ENCODE measurements at regions not wholly inside any gene's neighbourhood (a gene's known extent, or its start where the extent isn't known, plus 50 kb on each side); places are given as distances from the start of the nearest gene placed in this dataset.

DNA sequence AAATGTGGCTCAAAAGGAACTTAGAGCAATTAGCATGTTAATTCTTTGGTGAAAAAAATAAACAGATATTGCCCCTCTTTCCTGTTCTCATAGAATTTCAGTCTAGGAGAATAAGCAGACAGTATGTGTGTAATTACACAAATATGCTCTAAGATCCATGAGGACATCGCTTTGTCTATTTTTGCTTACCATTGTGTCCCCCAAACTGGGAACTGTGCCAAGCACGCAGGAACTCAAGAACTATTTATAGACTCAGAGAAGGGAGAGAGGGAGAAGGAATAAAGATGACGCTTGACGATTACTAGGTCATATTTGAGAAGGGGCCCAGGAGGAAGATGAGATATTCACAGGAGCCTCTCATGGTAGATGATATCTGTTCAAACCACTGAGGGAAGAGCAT, 692.6 kb downstream of the RAB28 start:
- DNase-seq: no peak

DNA sequence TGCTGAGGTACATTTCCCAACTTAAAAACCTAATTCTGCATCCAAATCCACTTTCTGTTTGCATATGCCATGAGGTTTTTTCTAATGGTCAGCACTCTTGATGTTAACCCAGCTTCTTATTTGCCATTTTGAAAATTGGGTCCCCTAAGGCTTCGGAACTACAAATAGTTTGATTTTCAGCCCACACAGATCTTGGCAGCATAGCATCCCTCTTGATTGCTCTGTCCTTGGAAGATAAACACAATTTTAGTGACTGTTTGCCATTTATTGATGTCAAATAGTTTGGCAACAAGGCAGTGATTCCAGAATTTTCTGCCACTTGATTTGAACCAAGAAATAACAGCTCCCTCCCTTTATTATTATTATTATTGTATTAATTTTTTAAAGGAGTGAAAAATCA, 696.9 kb downstream of the RAB28 start:
- DNase-seq: no peak

DNA sequence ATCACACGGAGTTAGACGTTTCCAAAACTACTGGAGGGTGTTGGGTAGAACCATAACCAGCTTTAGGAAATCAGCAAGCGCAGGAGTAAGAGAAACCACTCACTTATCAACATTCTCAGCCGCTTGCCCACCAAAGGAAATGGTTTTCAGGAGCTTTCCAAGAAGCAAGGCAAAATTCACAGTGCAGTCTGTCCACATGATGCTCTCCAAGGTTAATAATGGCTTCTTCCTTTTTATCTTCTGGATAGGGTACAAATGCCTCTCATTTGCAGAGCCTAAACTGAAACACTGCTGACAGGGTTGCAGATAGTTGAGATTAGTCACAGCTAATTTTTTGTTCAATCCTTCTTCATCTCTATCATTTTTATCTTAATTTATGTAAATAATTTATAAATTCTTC, 705.4 kb downstream of the RAB28 start:
- DNase-seq: no peak

DNA sequence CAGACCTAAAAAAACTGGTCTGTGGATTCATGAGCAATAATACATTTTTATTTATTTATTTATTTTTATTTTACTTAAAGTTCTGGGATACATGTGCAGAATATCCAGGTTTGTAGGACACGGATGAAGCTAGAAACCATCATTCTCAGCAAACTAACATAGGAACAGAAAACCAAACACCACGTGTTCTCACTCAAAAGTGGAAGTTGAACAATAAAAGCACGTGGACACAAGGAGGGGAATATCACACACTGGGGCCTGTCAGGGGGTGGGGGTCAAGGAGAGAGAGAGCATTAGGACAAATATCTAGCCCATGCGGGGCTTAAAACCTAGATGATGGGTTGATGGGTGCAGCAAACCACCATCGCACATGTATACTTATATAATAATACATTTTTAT, 705.9 kb downstream of the RAB28 start:
- DNase-seq: no peak

DNA sequence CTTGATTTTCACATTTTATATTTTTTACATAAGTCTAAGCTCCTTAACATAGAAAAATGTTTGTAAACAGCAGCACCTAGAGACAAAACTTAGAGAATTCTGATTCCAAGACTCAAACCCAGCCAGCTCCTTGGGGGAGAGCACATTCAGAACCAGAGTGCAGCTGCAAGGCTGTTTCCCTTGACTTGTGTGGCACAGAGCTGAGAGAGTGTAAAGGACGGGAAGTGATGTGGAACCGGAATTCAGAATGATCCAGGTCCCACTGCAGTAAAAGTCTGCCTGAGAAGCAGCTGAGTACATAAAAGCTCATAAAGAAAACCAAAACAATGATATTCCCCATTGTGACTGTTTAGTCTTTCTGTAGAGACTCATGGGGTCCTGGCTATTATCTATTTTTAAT, 713.8 kb downstream of the RAB28 start:
- DNase-seq: no peak

DNA sequence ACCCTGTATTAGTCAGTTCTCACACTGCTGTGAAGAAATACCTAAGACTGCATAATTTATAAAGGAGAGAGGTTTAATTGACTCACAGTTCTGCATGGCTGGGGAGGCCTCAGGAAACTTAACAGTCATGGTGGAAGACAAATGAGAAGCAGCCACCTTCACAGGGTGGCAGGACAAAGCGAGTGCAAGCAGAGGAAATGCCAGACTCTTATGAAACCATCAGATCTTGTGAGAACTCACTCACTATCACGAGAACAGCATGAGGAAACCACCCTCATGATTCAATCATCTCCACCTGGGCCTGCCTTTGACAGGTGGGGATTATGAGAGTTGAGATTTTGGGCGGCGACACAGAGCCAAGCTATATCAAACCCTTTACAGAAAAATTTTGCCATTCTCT, 722.4 kb downstream of the RAB28 start:
- no peak for DNase-seq

DNA sequence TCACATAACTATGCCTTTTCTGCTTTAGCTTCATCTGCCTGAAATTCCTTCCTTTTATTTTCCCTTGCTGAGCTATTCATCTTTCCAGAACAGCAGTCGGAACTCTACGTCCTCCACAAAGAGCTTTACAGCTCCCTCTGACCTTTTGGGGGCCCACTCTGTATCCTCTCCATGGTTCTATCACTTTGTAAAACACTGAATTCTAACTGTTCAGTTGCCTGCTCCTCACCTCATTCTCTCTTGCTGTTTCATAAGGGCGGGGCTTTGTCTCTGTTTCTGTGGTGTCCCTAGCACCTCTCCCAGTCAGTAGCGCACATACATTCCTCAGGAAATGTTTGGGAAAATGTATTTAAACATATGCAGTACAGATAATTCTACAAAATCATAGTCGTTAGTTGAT, 737.0 kb downstream of the RAB28 start:
- DNase-seq: no peak

DNA sequence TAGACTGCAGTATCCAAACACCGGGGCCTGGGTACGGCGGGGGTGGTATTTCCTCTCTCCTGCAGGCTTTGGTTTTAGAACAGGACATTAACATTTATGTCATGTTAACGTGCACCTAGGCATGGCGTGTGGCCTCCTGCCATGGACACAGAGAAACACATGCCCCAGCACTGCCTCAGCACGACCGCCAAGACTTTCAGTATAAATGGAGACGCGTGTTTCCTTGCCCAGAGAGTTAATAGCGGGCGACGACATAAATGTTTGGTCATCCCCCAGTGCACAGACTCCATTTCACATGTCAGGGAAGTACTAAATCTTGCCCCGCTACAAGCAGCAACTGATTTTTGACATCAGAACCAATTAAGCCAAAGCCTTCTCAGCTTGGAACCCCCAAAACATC, 737.9 kb downstream of the RAB28 start:
- DNase-seq: no peak

DNA sequence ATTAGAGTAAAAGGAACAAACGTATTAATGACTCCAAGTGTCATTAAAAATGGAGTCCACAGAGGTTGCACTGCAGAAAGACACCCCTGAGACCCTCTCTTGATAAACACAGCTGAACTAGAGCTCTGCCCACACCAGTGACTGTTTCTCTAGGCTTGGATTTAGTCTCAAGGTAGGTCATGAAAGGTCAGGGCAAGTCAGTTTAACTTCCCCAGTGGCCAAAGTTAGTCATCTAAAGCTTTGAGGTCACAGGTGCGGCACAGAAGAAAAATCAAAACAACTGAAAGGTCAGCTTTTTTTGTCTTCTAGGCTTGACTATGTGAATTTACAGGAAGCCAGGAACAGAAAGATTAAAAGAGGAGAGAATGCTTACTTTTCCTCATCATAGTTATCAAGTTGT, 749.6 kb downstream of the RAB28 start:
- no peak for DNase-seq

DNA sequence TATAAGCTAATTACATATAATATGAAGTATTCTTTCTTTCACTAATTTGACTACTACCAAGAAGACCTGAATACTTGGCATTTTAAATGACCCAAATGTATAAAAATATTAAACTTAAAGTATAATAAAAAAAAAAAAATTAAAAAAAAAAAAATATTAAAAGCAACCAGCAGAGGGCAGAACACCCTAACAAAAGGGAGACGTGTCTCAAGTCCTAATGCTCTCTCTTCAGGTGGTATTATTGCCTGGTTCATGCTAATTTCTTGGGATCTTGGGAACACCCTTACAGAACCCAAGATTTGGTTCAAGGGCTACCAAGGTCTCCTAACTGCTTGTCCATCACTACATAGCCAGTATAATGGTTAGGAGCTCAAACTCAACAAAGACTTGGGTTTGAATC, 754.8 kb downstream of the RAB28 start:
- DNase-seq: no peak

DNA sequence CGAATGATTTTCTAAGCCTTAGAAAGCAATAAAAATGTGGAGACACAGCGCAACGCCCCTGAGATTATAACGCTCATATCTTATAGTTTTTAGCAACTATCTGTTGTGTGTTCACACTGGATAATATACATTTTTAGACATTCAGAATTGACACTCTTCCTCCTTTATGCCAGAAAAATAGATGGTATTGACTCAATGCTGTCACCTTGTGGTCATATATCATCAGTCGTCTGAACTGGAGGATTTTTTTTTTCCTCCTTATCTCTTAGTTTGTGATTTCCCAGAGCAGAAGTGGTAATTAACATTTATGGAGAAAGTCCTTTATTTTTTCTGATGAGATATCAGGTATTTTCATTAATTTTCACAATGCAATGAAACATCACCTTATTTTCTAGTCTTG, 759.6 kb downstream of the RAB28 start:
- DNase-seq: no peak

DNA sequence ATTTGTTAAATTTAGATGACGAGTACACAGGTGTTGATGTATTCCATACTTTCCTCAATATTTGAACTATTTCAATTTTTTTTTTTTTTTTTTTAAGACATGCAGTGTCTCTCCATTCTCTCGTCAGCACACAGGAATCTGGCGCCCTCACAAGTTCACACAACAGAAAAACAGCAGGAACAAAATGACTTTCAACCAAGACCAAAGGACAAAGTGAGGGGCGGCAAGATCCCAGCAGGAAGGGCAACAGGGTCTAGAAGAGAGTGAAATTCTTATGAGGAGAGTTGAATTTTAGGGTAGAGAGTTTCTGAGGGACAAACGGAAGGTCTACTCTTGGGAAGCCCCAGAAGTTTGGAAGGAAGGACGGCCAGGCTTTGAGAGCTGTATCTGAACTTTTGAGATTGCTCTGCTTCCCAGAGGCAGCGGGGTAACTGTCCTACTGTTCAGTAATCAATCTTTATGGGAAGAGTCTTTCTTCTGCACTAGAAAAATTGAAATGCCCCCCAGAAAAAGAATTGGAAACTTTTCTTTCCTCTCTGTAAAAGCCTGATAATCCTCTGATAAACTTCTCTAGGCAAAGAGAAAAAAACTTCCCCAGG, 760.2 kb downstream of the RAB28 start:
- DNase-seq: no peak

DNA sequence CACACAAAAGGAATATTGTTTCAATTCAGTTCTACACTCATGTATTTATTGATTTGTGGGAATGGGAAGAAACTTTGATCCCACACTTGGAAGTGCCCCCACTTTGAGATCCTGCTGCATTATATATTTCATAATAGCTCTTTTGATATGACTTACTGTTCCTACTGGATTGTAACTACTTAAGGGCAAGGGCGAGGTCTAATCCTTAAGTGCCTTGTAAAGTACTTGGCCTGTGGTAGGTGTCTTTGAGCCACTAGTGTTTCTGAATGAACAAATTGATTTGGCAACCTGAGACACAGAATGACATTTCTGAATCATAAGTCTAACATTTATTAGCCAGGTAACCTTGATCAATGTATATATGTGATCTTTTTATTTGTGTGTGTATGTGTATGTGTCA, 767.2 kb downstream of the RAB28 start:
- no peak for DNase-seq

DNA sequence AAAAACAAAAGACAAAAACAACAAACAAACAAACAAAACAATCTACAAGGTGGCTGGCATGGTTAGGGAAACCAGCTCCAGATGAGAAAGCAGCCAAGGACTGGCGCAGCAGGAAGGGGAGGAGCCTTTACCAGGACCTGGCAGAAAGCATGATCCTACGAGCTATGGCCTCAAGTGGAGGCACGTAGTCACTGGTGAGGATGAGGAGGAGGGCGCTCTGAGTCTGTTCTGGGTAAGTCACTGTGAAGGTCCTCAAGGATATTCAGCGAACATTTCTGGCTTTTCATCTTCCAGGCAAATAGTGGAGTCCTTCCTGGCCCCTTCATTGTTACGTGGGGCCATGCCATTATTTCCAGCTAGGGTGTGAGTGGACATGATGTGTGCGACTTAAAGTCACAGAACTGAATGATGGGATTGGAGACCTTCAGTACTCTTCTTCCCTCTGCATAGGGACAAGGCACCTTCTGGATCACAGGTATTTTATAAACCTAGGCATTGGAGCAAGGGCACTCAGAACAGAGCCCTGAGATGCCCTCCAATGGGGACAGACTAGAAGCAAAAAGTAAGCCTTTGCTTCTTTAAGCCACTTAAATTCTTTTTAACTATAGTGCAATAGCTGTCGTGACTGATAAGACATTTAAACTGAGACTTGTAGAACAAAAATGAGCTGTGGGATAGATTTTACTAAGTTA, 771.3 kb downstream of the RAB28 start:
- DNase-seq: no peak

DNA sequence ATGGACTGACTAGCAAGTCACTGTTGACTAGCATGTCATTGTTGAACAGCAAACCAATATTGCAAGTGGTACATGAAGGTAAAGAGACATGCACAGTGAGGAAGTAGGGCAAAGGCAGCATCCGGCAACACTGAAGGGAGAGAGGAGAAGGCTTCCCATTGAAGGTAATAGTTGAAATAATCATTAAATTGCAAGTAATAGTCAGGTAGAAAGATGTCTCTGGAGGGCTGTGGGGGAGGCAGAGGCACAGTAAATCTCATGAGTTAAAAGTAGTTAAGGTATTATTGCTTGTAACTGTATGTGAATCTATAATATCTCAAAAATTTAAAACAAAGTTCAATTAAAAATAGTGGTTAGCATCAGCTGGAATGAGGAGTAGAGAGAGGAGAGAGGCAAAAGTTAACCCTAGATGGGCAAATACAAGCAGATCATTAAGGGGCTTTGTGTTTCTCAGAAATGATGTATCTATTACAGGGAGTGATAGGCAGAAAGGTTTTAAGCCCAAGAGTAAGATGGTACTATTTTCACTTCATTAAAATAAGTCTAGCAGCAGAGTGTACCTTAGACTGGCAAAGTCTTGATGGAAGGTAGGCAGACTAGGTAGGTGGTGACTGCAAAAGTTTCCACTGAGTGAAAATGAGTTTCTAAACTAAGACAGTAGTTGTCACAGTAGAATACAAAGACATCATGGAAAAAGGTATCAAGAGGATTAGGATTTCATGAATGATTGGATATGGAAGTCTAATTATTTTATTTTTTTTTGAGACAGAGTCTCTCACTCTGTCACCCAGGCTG, 776.6 kb downstream of the RAB28 start:
- DNase-seq: no peak

DNA sequence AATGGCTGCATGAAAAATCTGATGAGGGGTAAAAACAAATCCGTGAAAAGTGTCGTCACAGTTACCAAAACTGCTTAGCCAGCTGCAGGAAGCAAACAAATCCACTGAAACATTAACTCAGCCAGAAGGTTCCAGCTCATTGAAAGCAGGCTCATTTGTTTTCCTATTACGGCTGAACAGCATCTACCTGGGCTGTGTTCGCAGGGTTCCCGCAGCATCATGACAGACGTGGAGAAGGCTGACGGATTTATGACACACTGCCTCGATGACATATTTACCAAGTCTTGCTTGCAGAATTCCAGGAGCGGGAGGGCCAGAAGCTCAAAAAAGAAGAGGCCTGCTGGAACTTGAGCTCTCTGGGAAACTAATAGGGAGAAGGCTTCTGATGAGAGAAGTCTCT, 781.1 kb downstream of the RAB28 start:
- no peak for DNase-seq

DNA sequence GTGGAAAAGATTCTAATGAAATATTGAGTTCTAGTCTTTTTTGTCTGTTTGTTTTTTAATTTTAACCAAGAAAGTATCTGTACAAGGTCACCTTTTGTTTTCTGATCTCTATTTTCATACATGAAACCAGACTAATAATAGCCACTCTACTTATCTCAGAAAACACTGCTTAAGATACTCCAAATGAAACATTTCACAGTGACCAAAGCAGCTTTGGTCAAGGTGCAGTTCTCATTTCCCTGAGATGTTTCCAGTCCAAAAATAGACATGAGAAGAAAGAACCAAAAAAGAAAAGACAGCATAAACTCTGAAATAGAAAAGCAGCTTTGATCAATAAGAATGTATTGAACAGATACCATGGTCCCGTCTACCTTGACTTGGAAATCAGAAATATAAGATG, 782.8 kb downstream of the RAB28 start:
- no peak for DNase-seq

DNA sequence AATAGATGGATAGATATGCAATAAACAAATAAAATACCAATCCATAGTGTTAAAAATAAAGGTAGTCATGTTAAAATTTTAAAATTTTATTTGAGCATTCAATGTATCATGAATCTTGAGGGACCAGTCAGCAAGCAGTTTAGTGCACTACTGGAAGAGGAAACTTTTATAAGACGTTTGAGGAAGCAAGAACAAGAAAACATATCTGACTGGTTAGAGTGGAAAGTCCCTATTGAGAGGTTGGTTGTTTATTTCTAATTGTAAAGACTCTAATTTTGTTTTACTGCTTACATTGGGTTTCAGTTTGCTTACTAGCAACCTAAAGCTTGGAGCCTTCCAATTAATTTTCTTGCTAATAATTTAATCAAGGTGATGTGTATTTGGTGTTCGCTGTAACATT, 786.2 kb downstream of the RAB28 start:
- DNase-seq: no peak

DNA sequence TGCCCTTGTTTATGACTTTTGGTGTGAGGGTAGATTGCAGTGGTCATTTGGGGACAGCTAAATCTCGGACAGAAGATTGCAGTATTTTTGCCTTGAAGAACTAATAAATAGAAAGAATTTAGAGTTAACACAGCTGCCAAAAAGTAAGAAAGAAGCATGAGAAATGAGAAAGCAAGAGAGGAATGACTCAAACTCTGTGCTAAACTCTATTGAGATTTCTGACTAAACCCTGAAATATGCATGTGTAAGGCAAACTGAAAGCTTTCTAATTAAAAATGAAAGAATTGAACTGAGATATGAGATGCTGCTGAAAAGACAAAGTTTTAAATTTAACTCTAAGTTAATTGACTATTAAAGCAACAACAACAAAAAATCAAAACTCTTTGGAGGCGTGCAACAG, 791.3 kb downstream of the RAB28 start:
- DNase-seq: no peak

DNA sequence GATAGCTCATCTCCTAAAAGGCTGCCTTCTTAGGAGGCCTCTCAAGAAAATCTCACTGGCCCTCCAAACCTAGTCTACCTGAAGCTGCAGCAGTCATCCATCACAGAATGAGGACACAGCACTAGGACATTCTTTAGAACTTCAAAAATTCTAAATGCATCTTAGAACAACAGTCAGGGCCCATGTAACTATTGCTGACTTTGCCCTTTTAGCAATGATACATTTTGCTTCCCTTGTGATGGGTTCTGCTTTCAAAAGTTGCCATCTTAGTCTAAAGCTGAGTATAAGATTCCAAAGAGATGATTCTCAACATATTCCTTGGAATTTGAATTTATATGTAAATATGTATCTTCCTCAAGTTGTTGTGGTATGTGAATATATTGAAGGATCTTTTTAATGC, 793.0 kb downstream of the RAB28 start:
- no peak for DNase-seq

DNA sequence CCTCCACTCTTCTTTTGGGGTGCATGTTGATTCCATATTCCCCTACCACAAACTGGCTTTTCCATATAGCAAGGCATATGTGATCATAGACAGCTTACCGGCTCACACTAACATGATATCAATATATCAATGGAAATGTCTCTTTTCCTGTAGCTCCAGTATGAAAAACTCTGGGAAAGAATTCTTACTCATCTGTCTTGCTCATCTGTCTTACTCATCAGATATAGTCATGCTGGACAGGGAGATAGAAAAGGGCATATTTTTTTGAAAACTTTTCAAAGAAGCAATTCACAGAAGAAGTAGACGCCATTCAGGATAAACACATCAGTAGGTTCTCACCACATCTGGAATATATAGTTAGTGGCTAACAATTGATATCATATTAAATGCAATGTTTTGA, 794.7 kb downstream of the RAB28 start:
- DNase-seq: no peak

DNA sequence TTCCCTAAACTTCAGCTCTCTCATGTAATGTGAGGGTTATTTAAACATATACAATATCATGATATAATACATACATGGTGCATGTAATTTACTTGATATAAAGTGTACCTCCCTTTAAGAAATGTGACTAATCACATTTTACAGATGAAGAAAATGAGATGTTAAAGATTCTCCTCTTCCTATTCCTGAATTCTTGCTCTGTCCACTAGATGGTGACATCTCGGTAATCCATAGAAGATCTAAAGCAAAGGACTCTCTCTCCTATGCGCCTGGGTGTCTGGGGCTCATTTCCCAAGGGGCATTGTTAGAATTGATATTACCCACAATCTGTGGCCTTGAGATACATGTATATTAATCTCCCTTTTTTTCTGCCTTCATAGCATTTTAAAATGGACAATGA, 804.9 kb downstream of the RAB28 start:
- DNase-seq: no peak

DNA sequence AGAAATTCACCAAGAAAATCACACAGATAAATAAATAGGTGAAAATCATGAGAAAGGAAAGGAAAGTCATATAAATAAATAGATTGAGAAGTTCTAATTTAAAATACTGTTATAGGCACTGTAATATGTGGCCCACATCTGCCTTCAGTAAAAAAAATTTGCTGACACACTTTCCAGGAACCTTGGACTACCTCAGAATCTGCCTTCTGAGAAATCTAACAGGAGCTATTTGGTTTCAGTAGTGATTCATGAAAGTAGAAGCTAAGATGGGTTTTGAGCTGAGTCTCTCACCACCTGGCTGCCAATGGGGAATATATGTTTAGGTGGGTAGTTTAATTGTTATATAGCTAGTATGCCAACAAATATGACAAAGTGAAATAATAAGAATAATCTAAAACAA, 810.0 kb downstream of the RAB28 start:
- no peak for DNase-seq

DNA sequence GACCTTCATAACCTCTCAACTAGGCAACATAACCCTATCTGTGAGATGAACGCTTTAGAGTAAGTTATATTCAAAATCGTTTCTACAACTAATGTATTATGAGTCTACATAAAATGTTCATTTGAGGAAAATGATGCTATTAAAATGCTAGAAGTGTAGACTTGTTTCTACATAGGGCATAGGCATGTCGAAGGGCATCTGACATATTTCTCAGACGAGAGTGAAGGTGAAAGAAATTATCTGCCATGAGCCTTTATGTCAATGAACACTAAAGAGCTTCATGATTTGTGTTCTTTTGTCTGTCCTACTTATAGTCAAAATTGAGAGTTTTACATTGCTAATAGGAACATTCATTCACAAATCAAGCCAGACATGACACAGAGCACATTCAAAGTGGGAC, 811.8 kb downstream of the RAB28 start:
- DNase-seq: no peak

DNA sequence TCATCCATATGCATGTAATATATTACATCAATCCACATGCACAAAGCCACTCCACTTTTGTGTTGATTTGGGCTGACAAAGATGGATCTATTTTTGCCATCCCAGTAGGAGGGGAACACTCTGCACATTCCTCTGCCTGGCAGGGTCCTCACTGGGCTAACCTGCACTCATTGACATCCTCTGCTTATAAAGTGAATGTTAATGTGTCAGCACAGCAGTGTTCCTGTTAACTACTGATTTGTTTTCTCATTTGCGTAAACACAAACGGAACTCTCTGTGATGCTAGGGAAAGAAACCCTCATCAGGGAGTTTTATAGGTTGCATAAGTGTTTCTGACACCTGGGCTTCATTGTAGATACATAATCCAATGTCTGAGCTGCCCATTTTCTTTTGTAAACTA, 826.0 kb downstream of the RAB28 start:
- DNase-seq: no peak

Data from activated CD4-positive, alpha-beta T cell treated with anti-CD3 and anti-CD28 coated beads, Interleukin-2, amount 50 U/mL, for 48 hours (primary cell).